Activated CD8-positive, alpha-beta memory T cell treated with anti-CD3 and anti-CD28 coated beads for 48 hours (primary cell): ENCODE measurements at regions not wholly inside any gene's neighbourhood (a gene's known extent, or its start where the extent isn't known, plus 50 kb on each side); places are given as distances from the start of the nearest gene placed in this dataset.
"Not testable (repeated sequence)": the region's sequence is repeated elsewhere in the genome, so short reads cannot be mapped to it uniquely, and the experiment has no call there.

Experiments used
- DNase-seq, 3 experiments: peaks; one replicate each; pipeline ENCODE4 v3.0.0-alpha.2; 2020; ENCODE audit warnings: low read depth in 2 of 3, low spot score in 2 of 3

- DNase-seq = no peak
Measured at GRCh38 chr3:16768014-16768413, 116.7 kb upstream of the PLCL2 start.

- DNase-seq = no peak
Measured at GRCh38 chr3:16768956-16769355, 115.8 kb upstream of the PLCL2 start.

- no peak for DNase-seq
Measured at GRCh38 chr3:16769525-16769924, 115.2 kb upstream of the PLCL2 start.

- DNase-seq = no peak
Measured at GRCh38 chr3:16770021-16770420, 114.7 kb upstream of the PLCL2 start.

GRCh38 chr3:16770792-16771191 is 114.0 kb upstream of the PLCL2 start:
- DNase-seq = no peak

GRCh38 chr3:16773594-16773993 is 111.2 kb upstream of the PLCL2 start:
- not testable (repeated sequence) for DNase-seq

- not testable (repeated sequence) for DNase-seq
Measured at GRCh38 chr3:16774536-16774935, 110.2 kb upstream of the PLCL2 start.

GRCh38 chr3:16784973-16785372 is 99.8 kb upstream of the PLCL2 start:
- no peak for DNase-seq

- DNase-seq = no peak
Measured at GRCh38 chr3:16785465-16785864, 99.3 kb upstream of the PLCL2 start.

GRCh38 chr3:16788440-16789056 is 96.2 kb upstream of the PLCL2 start:
- no peak for DNase-seq

GRCh38 chr3:16789344-16790120 is 95.2 kb upstream of the PLCL2 start:
- no peak for DNase-seq

GRCh38 chr3:16790432-16791400 is 94.0 kb upstream of the PLCL2 start:
- DNase-seq = no peak

- DNase-seq = no peak
Measured at GRCh38 chr3:16793321-16793720, 91.4 kb upstream of the PLCL2 start.

- no peak for DNase-seq
Measured at GRCh38 chr3:16794257-16794656, 90.5 kb upstream of the PLCL2 start.

GRCh38 chr3:16795581-16795980 is 89.2 kb upstream of the PLCL2 start:
- no peak for DNase-seq

GRCh38 chr3:16797831-16798230 is 86.9 kb upstream of the PLCL2 start:
- DNase-seq = no peak

GRCh38 chr3:16798738-16799137 is 86.0 kb upstream of the PLCL2 start:
- no peak for DNase-seq

GRCh38 chr3:16800361-16800760 is 84.4 kb upstream of the PLCL2 start:
- no peak for DNase-seq

GRCh38 chr3:16801223-16801622 is 83.5 kb upstream of the PLCL2 start:
- no peak for DNase-seq

GRCh38 chr3:16801698-16802097 is 83.1 kb upstream of the PLCL2 start:
- DNase-seq = no peak

GRCh38 chr3:16802389-16802788 is 82.4 kb upstream of the PLCL2 start:
- DNase-seq = no peak

- no peak for DNase-seq
Measured at GRCh38 chr3:16803019-16803418, 81.7 kb upstream of the PLCL2 start.
